K562 (cell line): ENCODE measurements at regions not wholly inside any gene's neighbourhood (a gene's known extent, or its start where the extent isn't known, plus 50 kb on each side); places are given as distances from the start of the nearest gene placed in this dataset.

Source experiments
- BRD9 ChIP-seq: fragments of 450-650 bp; IDR thresholded peaks from 2 replicates; pipeline ENCODE4 v1.6.1; 2018; ENCODE audit warnings: low read depth; ENCODE audit not compliant: partially characterized antibody
- KAT7 ChIP-seq: sonication (generic); formaldehyde crosslinking; IDR thresholded peaks from 2 replicates; pipeline ENCODE4 v1.8.0; 2022; ENCODE audit warnings: missing genetic modification reagents, mild to moderate bottlenecking, borderline replicate concordance
- MTA3 ChIP-seq: fragments of 450-650 bp; formaldehyde crosslinking; IDR thresholded peaks from 2 replicates; pipeline ENCODE4 v1.6.1; 2017; ENCODE audit warnings: mild to moderate bottlenecking, borderline replicate concordance
- POLR2G ChIP-seq: fragments of 200-400 bp; formaldehyde crosslinking; IDR thresholded peaks from 2 replicates; pipeline ENCODE4 v1.6.1; 2017; ENCODE audit warnings: low read depth, mild to moderate bottlenecking, antibody characterized with exemption, low read length, moderate library complexity
- TF ChIP-seq, protein P1 (sequence below): fragments of 250-450 bp; sonication (Bioruptor Pico); IDR thresholded peaks from 2 replicates; pipeline ENCODE4 v1.4.0; 2020; ENCODE audit warnings: mild to moderate bottlenecking
- TF ChIP-seq, protein P2 (sequence below): fragments of 150-350 bp; IDR thresholded peaks from 2 replicates; pipeline ENCODE4 v1.6.1; 2014; ENCODE audit warnings: low read depth, mild to moderate bottlenecking, low read length, borderline replicate concordance
- TF ChIP-seq, protein P3 (sequence below), 2 experiments: fragments of 450-650 bp in 1 of 2; sonication (generic) in 1 of 2; formaldehyde crosslinking in 1 of 2; IDR thresholded peaks; 2 replicates each; pipeline versions ENCODE4 v1.7.1 to v1.9.0; 2016 to 2022; ENCODE audit warnings: inconsistent platforms in 1 of 2, mild to moderate bottlenecking in 1 of 2, missing genetic modification reagents in 1 of 2
- TF ChIP-seq, protein P4 (sequence below): sonication (generic); formaldehyde crosslinking; IDR thresholded peaks from 2 replicates; pipeline ENCODE4 v1.5.0; 2020; ENCODE audit warnings: missing genetic modification reagents
- TF ChIP-seq, protein P5 (sequence below), 3 experiments: IDR thresholded peaks in 2 of 3; conservative IDR thresholded peaks in 1 of 3; 2 replicates each; pipeline ENCODE4 v1.5.1; 2011 to 2012; ENCODE audit warnings: low read length in 3 of 3, mild to moderate bottlenecking in 3 of 3, control low read depth in 2 of 3, improper control_type of control experiment in 1 of 3, inconsistent platforms in 1 of 3, low read depth in 1 of 3, mixed read lengths in 1 of 3, moderate library complexity in 1 of 3; ENCODE audit not compliant: insufficient read depth in 2 of 3

DNA sequence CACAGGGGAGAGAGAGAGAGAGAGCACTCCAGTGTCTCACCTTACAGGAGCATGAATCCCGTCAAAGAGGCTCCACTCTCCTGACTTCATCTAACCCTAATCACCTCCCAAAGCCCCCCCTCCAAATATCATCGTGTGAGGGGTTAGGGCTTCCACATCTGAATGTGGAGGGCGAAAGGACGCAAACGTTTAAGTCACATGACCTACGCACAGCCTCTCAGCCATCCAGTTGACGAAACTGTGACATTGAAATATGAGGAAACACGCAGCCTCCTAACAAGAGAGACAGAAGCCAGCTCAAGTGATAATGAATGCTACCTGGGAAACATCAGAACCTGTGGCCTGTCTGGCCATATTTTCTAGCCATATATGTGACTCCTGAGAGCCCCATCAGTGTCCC, 63.7 kb downstream of the MATN1 start (continued):
- TF ChIP-seq, protein P1, sequence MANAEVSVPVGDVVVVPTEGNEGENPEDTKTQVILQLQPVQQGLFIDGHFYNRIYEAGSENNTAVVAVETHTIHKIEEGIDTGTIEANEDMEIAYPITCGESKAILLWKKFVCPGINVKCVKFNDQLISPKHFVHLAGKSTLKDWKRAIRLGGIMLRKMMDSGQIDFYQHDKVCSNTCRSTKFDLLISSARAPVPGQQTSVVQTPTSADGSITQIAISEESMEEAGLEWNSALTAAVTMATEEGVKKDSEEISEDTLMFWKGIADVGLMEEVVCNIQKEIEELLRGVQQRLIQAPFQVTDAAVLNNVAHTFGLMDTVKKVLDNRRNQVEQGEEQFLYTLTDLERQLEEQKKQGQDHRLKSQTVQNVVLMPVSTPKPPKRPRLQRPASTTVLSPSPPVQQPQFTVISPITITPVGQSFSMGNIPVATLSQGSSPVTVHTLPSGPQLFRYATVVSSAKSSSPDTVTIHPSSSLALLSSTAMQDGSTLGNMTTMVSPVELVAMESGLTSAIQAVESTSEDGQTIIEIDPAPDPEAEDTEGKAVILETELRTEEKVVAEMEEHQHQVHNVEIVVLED (CRISPR knock-in tag): no peak
- TF ChIP-seq, protein P2, sequence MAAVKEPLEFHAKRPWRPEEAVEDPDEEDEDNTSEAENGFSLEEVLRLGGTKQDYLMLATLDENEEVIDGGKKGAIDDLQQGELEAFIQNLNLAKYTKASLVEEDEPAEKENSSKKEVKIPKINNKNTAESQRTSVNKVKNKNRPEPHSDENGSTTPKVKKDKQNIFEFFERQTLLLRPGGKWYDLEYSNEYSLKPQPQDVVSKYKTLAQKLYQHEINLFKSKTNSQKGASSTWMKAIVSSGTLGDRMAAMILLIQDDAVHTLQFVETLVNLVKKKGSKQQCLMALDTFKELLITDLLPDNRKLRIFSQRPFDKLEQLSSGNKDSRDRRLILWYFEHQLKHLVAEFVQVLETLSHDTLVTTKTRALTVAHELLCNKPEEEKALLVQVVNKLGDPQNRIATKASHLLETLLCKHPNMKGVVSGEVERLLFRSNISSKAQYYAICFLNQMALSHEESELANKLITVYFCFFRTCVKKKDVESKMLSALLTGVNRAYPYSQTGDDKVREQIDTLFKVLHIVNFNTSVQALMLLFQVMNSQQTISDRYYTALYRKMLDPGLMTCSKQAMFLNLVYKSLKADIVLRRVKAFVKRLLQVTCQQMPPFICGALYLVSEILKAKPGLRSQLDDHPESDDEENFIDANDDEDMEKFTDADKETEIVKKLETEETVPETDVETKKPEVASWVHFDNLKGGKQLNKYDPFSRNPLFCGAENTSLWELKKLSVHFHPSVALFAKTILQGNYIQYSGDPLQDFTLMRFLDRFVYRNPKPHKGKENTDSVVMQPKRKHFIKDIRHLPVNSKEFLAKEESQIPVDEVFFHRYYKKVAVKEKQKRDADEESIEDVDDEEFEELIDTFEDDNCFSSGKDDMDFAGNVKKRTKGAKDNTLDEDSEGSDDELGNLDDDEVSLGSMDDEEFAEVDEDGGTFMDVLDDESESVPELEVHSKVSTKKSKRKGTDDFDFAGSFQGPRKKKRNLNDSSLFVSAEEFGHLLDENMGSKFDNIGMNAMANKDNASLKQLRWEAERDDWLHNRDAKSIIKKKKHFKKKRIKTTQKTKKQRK: no peak
- TF ChIP-seq, protein P3, sequence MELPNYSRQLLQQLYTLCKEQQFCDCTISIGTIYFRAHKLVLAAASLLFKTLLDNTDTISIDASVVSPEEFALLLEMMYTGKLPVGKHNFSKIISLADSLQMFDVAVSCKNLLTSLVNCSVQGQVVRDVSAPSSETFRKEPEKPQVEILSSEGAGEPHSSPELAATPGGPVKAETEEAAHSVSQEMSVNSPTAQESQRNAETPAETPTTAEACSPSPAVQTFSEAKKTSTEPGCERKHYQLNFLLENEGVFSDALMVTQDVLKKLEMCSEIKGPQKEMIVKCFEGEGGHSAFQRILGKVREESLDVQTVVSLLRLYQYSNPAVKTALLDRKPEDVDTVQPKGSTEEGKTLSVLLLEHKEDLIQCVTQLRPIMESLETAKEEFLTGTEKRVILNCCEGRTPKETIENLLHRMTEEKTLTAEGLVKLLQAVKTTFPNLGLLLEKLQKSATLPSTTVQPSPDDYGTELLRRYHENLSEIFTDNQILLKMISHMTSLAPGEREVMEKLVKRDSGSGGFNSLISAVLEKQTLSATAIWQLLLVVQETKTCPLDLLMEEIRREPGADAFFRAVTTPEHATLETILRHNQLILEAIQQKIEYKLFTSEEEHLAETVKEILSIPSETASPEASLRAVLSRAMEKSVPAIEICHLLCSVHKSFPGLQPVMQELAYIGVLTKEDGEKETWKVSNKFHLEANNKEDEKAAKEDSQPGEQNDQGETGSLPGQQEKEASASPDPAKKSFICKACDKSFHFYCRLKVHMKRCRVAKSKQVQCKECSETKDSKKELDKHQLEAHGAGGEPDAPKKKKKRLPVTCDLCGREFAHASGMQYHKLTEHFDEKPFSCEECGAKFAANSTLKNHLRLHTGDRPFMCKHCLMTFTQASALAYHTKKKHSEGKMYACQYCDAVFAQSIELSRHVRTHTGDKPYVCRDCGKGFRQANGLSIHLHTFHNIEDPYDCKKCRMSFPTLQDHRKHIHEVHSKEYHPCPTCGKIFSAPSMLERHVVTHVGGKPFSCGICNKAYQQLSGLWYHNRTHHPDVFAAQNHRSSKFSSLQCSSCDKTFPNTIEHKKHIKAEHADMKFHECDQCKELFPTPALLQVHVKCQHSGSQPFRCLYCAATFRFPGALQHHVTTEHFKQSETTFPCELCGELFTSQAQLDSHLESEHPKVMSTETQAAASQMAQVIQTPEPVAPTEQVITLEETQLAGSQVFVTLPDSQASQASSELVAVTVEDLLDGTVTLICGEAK (IDR thresholded peaks at IDR 0.05): no peak
- TF ChIP-seq, protein P3 (CRISPR knock-in tag; IDR thresholded peaks at IDR 0.05): no peak
- TF ChIP-seq KAT7 (no peak), POLR2G (no peak), MTA3 (no peak), BRD9 (no peak)
- TF ChIP-seq, protein P4, sequence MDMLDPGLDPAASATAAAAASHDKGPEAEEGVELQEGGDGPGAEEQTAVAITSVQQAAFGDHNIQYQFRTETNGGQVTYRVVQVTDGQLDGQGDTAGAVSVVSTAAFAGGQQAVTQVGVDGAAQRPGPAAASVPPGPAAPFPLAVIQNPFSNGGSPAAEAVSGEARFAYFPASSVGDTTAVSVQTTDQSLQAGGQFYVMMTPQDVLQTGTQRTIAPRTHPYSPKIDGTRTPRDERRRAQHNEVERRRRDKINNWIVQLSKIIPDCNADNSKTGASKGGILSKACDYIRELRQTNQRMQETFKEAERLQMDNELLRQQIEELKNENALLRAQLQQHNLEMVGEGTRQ (CRISPR knock-in tag): 0 out of 2 replicates have a peak, but pooled peaks have one; percentile 15
- TF ChIP-seq, protein P5, sequence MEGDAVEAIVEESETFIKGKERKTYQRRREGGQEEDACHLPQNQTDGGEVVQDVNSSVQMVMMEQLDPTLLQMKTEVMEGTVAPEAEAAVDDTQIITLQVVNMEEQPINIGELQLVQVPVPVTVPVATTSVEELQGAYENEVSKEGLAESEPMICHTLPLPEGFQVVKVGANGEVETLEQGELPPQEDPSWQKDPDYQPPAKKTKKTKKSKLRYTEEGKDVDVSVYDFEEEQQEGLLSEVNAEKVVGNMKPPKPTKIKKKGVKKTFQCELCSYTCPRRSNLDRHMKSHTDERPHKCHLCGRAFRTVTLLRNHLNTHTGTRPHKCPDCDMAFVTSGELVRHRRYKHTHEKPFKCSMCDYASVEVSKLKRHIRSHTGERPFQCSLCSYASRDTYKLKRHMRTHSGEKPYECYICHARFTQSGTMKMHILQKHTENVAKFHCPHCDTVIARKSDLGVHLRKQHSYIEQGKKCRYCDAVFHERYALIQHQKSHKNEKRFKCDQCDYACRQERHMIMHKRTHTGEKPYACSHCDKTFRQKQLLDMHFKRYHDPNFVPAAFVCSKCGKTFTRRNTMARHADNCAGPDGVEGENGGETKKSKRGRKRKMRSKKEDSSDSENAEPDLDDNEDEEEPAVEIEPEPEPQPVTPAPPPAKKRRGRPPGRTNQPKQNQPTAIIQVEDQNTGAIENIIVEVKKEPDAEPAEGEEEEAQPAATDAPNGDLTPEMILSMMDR (IDR thresholded peaks at IDR 0.05 in 2 of 3, conservative IDR thresholded peaks at IDR 0.05 in 1 of 3; ENCODE audit: insufficient read depth in 2 of 3, low read depth in 1 of 3, low read length in 3 of 3): no peak
